SK-N-SH (cell line): ENCODE measurements at regions not wholly inside any gene's neighbourhood (a gene's known extent, or its start where the extent isn't known, plus 50 kb on each side); places are given as distances from the start of the nearest gene placed in this dataset.

Experiments used
- CTCF ChIA-PET: fragments of 300-600, 350-600 bp; formaldehyde crosslinking; extraction: SDS; loops from one replicate; lab custom pipeline; 2021; lab: Yijun Ruan, JAX
- POLR2A ChIA-PET: fragments of 350-600 bp; sonication (Branson Sonifier 250); formaldehyde crosslinking; extraction: SDS; loops from one replicate; lab custom pipeline; 2020; ENCODE audit warnings: antibody characterized with exemption, inconsistent platforms; lab: Yijun Ruan, JAX
- DNase-seq: peaks from one replicate; pipeline ENCODE4 v3.0.0; 2012
- H2AFZ ChIP-seq: fragments of 200-600 bp; sonication (generic); 2 replicates; pipeline ENCODE4 v1.8.1; 2016; ENCODE audit warnings: antibody characterized with exemption, mild to moderate bottlenecking, low read depth
- H3F3A ChIP-seq: fragments of 200-600 bp; sonication (generic); replicated peaks from 2 replicates; pipeline ENCODE3; 2016; ENCODE audit warnings: antibody characterized with exemption, mild to moderate bottlenecking; ENCODE audit not compliant: insufficient read depth
- H3K27ac ChIP-seq, 2 experiments: fragments of 200-500 bp in 1 of 2; fragments of 200-600 bp in 1 of 2; sonication (Bioruptor generic) in 1 of 2; sonication (generic), shearing (Covaris generic) in 1 of 2; 2 replicates each; pipeline versions ENCODE4 v1.5.1 to v1.6.1; 2014 to 2016; ENCODE audit warnings: low read depth in 2 of 2, inconsistent platforms in 1 of 2, low read length in 1 of 2, mild to moderate bottlenecking in 1 of 2, mixed read lengths in 1 of 2
- H3K27me3 ChIP-seq: fragments of 200-600 bp; sonication (generic), shearing (Covaris generic); 2 replicates; pipeline ENCODE4 v1.6.1; 2016; ENCODE audit warnings: mixed run types; ENCODE audit not compliant: insufficient read depth
- H3K36me3 ChIP-seq, 2 experiments: fragments of 200-500 bp in 1 of 2; fragments of 200-600 bp in 1 of 2; sonication (Bioruptor generic) in 1 of 2; sonication (generic) in 1 of 2; replicated peaks in 1 of 2; 2 replicates each; pipeline versions ENCODE3 to v1.5.1; 2014 to 2016; ENCODE audit warnings: low read length in 1 of 2, mild to moderate bottlenecking in 1 of 2; ENCODE audit not compliant: insufficient read depth in 2 of 2, control insufficient read depth in 1 of 2
- H3K4me1 ChIP-seq, 2 experiments: fragments of 200-500 bp in 1 of 2; fragments of 200-600 bp in 1 of 2; sonication (Bioruptor generic) in 1 of 2; sonication (generic), shearing (Covaris generic) in 1 of 2; 2 replicates each; pipeline versions ENCODE4 v1.5.1 to v1.6.1; 2014 to 2016; ENCODE audit warnings: low read depth in 1 of 2, low read length in 1 of 2, mixed run types in 1 of 2; ENCODE audit not compliant: insufficient read depth in 2 of 2, control insufficient read depth in 1 of 2
- H3K4me2 ChIP-seq: fragments of 200-600 bp; sonication (generic), shearing (Covaris generic); 2 replicates; pipeline ENCODE4 v1.6.1; 2017; ENCODE audit warnings: mixed run types
- H3K4me3 ChIP-seq, 2 experiments: fragments of 200-500 bp in 1 of 2; fragments of 200-600 bp in 1 of 2; sonication (Bioruptor generic) in 1 of 2; sonication (generic), shearing (Covaris generic) in 1 of 2; 2 replicates each; pipeline versions ENCODE4 v1.5.1 to v1.8.1; 2014 to 2016; ENCODE audit warnings: low read depth in 2 of 2, inconsistent platforms in 1 of 2, low read length in 1 of 2, mild to moderate bottlenecking in 1 of 2, mixed read lengths in 1 of 2, moderate library complexity in 1 of 2
- H3K79me2 ChIP-seq: fragments of 200-600 bp; sonication (generic); 2 replicates; pipeline ENCODE4 v1.8.1; 2017; ENCODE audit warnings: mild to moderate bottlenecking; ENCODE audit not compliant: insufficient read depth
- H3K9ac ChIP-seq: fragments of 200-600 bp; sonication (generic); 2 replicates; pipeline ENCODE4 v1.6.1; 2017; ENCODE audit warnings: mixed run types
- H3K9me2 ChIP-seq: fragments of 200-600 bp; sonication (generic); 2 replicates; pipeline ENCODE4 v1.6.1; 2017; ENCODE audit warnings: mixed run types
- H3K9me3 ChIP-seq: fragments of 200-600 bp; sonication (generic); 2 replicates; pipeline ENCODE4 v1.6.1; 2017; ENCODE audit warnings: mixed run types, mild to moderate bottlenecking, moderate library complexity
- H4K20me1 ChIP-seq: fragments of 200-600 bp; sonication (generic); 2 replicates; pipeline ENCODE4 v1.6.1; 2017; ENCODE audit warnings: mild to moderate bottlenecking, mixed run types; ENCODE audit not compliant: insufficient read depth
- CTCF ChIP-seq: fragments of 200-600 bp; sonication (generic); IDR thresholded peaks from 2 replicates; pipeline ENCODE4 v1.6.1; 2017; ENCODE audit warnings: antibody characterized with exemption, mild to moderate bottlenecking, moderate library complexity
- EZH2phosphoT487 ChIP-seq: fragments of 200-600 bp; sonication (generic); IDR thresholded peaks from 2 replicates; pipeline ENCODE4 v1.6.1; 2017; ENCODE audit warnings: low read depth, mixed run types, mild to moderate bottlenecking, antibody characterized with exemption, moderate library complexity, borderline replicate concordance
- FOSL2 ChIP-seq: IDR thresholded peaks from 2 replicates; pipeline ENCODE4 v1.4.0; 2012; ENCODE audit warnings: low read depth, mild to moderate bottlenecking, moderate library complexity, borderline replicate concordance
- FOXJ3 ChIP-seq: sonication (generic); formaldehyde crosslinking; IDR thresholded peaks from 2 replicates; pipeline ENCODE4 v1.5.1; 2020; ENCODE audit warnings: mild to moderate bottlenecking, missing genetic modification reagents
- GABPA ChIP-seq: IDR thresholded peaks from 2 replicates; pipeline ENCODE4 v1.4.0; 2012; ENCODE audit warnings: low read depth, mild to moderate bottlenecking
- MXI1 ChIP-seq: IDR thresholded peaks from 2 replicates; pipeline ENCODE4 v1.6.1; 2012; ENCODE audit warnings: mild to moderate bottlenecking, low read depth, low read length, improper control_type of control experiment
- NFIC ChIP-seq: IDR thresholded peaks from 2 replicates; pipeline ENCODE4 v1.4.0; 2012; ENCODE audit warnings: borderline replicate concordance
- POLR2AphosphoS5 ChIP-seq: IDR thresholded peaks from 2 replicates; pipeline ENCODE4 v1.6.1; 2012; ENCODE audit warnings: low read depth, low read length
- RCOR1 ChIP-seq: fragments of 150-350 bp; IDR thresholded peaks from 2 replicates; pipeline ENCODE4 v1.6.1; 2017; ENCODE audit warnings: antibody characterized with exemption, low read length
- REST ChIP-seq: IDR thresholded peaks from 2 replicates; pipeline ENCODE4 v1.6.1; 2012; ENCODE audit warnings: mild to moderate bottlenecking, low read depth, low read length, moderate library complexity
- RFX5 ChIP-seq: IDR thresholded peaks from 2 replicates; pipeline ENCODE4 v1.6.1; 2012; ENCODE audit warnings: mild to moderate bottlenecking, improper control_type of control experiment, low read length
- TAF1 ChIP-seq: IDR thresholded peaks from 2 replicates; pipeline ENCODE4 v1.6.1; 2012; ENCODE audit warnings: low read depth, mild to moderate bottlenecking, low read length, moderate library complexity, borderline replicate concordance
- YY1 ChIP-seq: IDR thresholded peaks from 2 replicates; pipeline ENCODE4 v1.4.0; 2012; ENCODE audit warnings: low read depth, mild to moderate bottlenecking
- WGBS: methylation state at CpG from one replicate; pipeline ENCODE4 v1.1.6; 2017; ENCODE audit warnings: low lambda C conversion rate; 5-methylcytosine and 5-hydroxymethylcytosine counted together
- TF ChIP-seq, protein P1 (sequence below): IDR thresholded peaks from 2 replicates; pipeline ENCODE4; 2012
- TF ChIP-seq, protein P2 (sequence below): IDR thresholded peaks from 2 replicates; pipeline ENCODE4 v1.4.0; 2012; ENCODE audit warnings: low read depth, borderline replicate concordance
- TF ChIP-seq, protein P3 (sequence below): IDR thresholded peaks from 2 replicates; pipeline ENCODE4 v1.4.0; 2012; ENCODE audit warnings: low read depth

DNA sequence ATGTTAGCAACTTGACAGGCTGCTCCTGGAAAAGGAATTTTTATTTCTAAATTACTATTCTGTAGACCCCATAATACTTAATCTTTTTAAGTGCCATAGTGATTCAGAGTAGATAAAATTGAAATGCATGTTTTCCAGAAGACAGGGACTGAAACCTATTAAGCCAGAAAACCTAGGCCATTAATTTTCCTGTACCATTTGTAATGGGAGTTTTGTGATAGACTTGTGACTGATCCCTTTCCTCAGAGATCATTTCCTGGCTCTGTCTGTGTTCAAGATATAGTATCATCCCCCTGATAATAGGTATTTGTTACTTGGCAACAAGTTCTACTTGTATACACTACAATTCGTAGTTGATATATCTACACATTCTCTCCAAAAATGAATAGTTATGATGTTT, 1609.8 kb downstream of the AMY1C start:
- Histone ChIP-seq H3K27ac (no peak overlapping the region), H3K9ac (no peak overlapping the region), H3K4me1 (no peaks in the 10 kb centered on the region; a peak in 1 of 4 replicates), H3K79me2 (no peaks in the 10 kb centered on the region), H3K36me3 (no peaks in the 10 kb centered on the region), H3K4me3 (no peak overlapping the region), H3K27me3 (no peaks in the 10 kb centered on the region), H3K9me2 (no peaks in the 10 kb centered on the region), H3K9me3 (0 out of 2 replicates have a peak, but pooled peaks cover 4% of the 10 kb centered on the region), H3F3A (no peaks in the 10 kb centered on the region), H2AFZ (no peak overlapping the region), H3K4me2 (no peak overlapping the region), H4K20me1 (no peaks in the 10 kb centered on the region)
- no peak for TF ChIP-seq EZH2phosphoT487
- no peak for TF ChIP-seq REST
- TF ChIP-seq YY1: no peak
- no peak for TF ChIP-seq POLR2AphosphoS5
- TF ChIP-seq, protein P1, sequence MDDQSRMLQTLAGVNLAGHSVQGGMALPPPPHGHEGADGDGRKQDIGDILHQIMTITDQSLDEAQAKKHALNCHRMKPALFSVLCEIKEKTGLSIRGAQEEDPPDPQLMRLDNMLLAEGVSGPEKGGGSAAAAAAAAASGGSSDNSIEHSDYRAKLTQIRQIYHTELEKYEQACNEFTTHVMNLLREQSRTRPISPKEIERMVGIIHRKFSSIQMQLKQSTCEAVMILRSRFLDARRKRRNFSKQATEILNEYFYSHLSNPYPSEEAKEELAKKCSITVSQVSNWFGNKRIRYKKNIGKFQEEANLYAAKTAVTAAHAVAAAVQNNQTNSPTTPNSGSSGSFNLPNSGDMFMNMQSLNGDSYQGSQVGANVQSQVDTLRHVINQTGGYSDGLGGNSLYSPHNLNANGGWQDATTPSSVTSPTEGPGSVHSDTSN: no peak
- no peak for TF ChIP-seq FOXJ3 (CRISPR knock-in tag)
- no peak for TF ChIP-seq RFX5
- TF ChIP-seq FOSL2: no peak
- TF ChIP-seq CTCF: no peak
- TF ChIP-seq TAF1: no peak
- no peak for TF ChIP-seq GABPA
- TF ChIP-seq, protein P2, sequence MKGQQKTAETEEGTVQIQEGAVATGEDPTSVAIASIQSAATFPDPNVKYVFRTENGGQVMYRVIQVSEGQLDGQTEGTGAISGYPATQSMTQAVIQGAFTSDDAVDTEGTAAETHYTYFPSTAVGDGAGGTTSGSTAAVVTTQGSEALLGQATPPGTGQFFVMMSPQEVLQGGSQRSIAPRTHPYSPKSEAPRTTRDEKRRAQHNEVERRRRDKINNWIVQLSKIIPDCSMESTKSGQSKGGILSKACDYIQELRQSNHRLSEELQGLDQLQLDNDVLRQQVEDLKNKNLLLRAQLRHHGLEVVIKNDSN: no peak
- no peak for TF ChIP-seq NFIC
- no peak for TF ChIP-seq RCOR1
- no peak for TF ChIP-seq MXI1
- TF ChIP-seq, protein P3, sequence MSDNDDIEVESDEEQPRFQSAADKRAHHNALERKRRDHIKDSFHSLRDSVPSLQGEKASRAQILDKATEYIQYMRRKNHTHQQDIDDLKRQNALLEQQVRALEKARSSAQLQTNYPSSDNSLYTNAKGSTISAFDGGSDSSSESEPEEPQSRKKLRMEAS: no peak
- CTCF ChIA-PET: no interaction called here
- POLR2A ChIA-PET: no interaction called here
- peak; percentile 20 for DNase-seq
- 26% methylated on average over 1 of the region's 1 CpG for WGBS
